HG02973 (cell line): ENCODE measurements at regions not wholly inside any gene's neighbourhood (a gene's known extent, or its start where the extent isn't known, plus 50 kb on each side); places are given as distances from the start of the nearest gene placed in this dataset.
"Not testable (repeated sequence)": the region's sequence is repeated elsewhere in the genome, so short reads cannot be mapped to it uniquely, and the experiment has no call there.

Experiments used
- ATAC-seq: cut with Tn5 transposase; IDR thresholded peaks from one replicate; pipeline ENCODE4 v1.9.1; 2021; ENCODE audit warnings: moderate library complexity; ENCODE audit not compliant: unreplicated experiment

- ATAC-seq: no peak
Observed at GRCh38 chr6:139728876-139729427, 354.5 kb upstream of the CITED2 start.

GRCh38 chr6:139726272-139726671 is 351.8 kb upstream of the CITED2 start:
- ATAC-seq: not testable (repeated sequence)

- no peak for ATAC-seq
Observed at GRCh38 chr6:139722530-139722929, 348.1 kb upstream of the CITED2 start.

GRCh38 chr6:139721954-139722353 is 347.5 kb upstream of the CITED2 start:
- no peak for ATAC-seq

- no peak for ATAC-seq
Observed at GRCh38 chr6:139713900-139714506, 339.6 kb upstream of the CITED2 start.

GRCh38 chr6:139713424-139713823 is 339.0 kb upstream of the CITED2 start:
- no peak for ATAC-seq

- no peak for ATAC-seq
Observed at GRCh38 chr6:139712830-139713229, 338.4 kb upstream of the CITED2 start.

GRCh38 chr6:139711804-139712585 is 337.5 kb upstream of the CITED2 start:
- no peak for ATAC-seq

- no peak for ATAC-seq
Observed at GRCh38 chr6:139710556-139710955, 336.1 kb upstream of the CITED2 start.

- ATAC-seq: no peak
Observed at GRCh38 chr6:139708337-139709199, 334.1 kb upstream of the CITED2 start.

GRCh38 chr6:139706912-139707311 is 332.5 kb upstream of the CITED2 start:
- ATAC-seq: no peak

GRCh38 chr6:139705284-139705683 is 330.8 kb upstream of the CITED2 start:
- ATAC-seq: no peak

GRCh38 chr6:139703780-139704179 is 329.3 kb upstream of the CITED2 start:
- ATAC-seq: no peak

GRCh38 chr6:139702706-139703105 is 328.3 kb upstream of the CITED2 start:
- ATAC-seq: no peak

- ATAC-seq: no peak
Observed at GRCh38 chr6:139701695-139702094, 327.2 kb upstream of the CITED2 start.

- ATAC-seq: no peak
Observed at GRCh38 chr6:139701003-139701402, 326.6 kb upstream of the CITED2 start.

GRCh38 chr6:139699911-139700310 is 325.5 kb upstream of the CITED2 start:
- no peak for ATAC-seq

- ATAC-seq: no peak
Observed at GRCh38 chr6:139699335-139699734, 324.9 kb upstream of the CITED2 start.

GRCh38 chr6:139698526-139699176 is 324.2 kb upstream of the CITED2 start:
- no peak for ATAC-seq

- not testable (repeated sequence) for ATAC-seq
Observed at GRCh38 chr6:139697856-139698255, 323.4 kb upstream of the CITED2 start.

GRCh38 chr6:139696991-139697390 is 322.5 kb upstream of the CITED2 start:
- ATAC-seq: not testable (repeated sequence)
